ENCODE measurements at regions not wholly inside any gene's neighbourhood (a gene's known extent, or its start where the extent isn't known, plus 50 kb on each side); places are given as distances from the start of the nearest gene placed in this dataset.

- TF ChIP-seq POLR2AphosphoS5 (IDR thresholded peaks at IDR 0.05) (no peak), POLR2A (IDR thresholded peaks at IDR 0.05) (no peak), CTCF (IDR thresholded peaks at IDR 0.05) (no peak)
Measured at GRCh38 chr9:103193992-103194391, 198.9 kb downstream of the CYLC2 start.

Data from transverse colon (tissue), 4 donors.